ENCODE measurements at regions not wholly inside any gene's neighbourhood (a gene's known extent, or its start where the extent isn't known, plus 50 kb on each side); places are given as distances from the start of the nearest gene placed in this dataset.

DNA sequence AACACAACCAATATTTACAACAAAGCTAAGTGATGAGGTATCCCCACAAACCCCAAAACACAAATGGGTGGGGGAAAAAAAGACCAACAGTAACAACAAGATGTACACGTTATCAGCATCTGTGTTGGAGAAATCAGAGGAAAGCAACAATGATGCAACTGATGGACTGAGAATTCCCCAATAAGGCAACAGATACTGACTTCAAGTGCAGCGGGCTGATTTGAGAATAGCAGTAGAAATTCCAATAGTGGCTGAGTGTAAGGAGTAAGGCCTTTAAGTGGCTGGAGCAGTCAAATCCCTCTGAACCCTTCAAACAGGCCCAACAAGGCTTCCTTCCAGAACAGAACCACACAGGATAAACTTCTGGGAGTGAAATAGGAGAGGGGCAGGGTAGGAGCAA, 97.6 kb downstream of the TM2D1 start:
- no peak for DNase-seq (ENCODE audit: low read depth)

DNA sequence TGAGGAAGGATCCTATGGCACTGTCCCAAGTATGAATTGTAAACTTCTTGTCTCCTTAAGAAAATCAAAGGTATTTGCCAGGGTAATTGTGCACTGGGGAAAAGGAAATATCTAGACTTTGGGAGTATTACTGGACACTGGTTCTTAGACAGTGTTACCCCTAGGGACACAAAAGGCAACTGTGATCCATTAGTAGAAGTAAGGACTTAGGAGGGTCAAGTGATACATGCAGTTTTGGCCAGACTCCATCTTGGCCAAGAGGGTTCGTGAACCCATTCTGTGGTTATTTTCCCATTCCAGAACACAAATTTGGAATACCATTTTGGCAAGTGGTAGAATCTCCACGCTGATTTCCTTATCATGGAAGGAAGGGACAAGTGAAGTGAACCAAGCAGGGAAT, 98.1 kb downstream of the TM2D1 start:
- DNase-seq (ENCODE audit: low read depth), result no peak

DNA sequence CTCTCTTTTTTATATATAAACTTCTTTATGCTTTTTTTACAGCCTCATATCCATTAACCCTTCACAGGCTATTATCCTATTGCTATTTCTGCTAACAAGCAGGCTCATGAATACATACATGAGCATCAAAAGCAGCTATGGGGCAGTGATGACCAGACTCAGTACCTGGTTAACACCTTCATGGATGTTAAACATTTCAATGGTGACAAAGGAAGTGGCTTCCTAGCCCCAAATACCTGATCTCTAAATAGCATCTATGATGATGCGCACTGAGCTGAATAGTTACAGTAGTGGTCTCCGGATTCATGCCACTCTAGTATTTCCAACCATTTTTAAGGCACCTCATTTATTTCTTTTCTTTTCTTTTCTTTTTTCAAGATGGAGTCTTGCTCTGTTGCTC, 101.1 kb downstream of the TM2D1 start:
- no peak for DNase-seq (ENCODE audit: low read depth)

DNA sequence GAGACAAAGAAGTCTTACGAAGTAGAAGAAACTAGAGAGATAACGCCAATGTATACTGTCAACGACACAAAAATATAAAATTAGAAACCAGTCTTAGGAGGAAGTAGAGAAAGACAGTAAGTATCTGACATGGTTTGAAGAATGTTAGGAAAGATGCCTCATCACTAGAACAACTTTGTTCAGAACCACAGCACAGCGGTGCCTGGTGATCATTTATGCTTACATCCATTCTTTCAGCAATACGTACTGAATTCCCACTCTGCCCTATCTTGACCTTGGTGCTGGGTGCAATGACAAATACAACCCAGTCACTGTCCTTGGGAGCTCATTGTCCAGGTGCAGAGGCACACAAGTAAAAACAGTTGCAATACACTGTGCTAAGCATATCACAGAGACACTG, 104.4 kb downstream of the TM2D1 start:
- DNase-seq (ENCODE audit: low read depth), result no peak

DNA sequence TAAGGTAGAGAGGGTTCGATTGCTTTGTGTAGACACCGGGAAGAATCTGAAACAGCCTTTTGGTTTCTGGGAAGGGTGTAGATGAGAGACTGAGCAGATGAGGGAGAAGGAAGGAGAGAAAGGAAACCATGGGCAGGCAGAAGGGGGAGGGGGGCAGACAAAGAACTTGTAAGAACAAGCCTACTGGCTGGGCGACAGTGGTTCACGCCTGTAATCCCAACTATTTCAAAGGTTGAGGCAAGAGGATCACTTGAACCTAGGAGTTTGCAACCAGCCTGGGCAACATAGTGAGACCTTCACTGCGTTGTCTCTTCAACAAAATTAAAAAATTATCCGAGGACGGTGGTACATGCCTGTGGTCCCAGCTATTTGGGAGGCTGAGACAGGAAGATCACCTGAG, 106.2 kb downstream of the TM2D1 start:
- DNase-seq (ENCODE audit: low read depth), result no peak

DNA sequence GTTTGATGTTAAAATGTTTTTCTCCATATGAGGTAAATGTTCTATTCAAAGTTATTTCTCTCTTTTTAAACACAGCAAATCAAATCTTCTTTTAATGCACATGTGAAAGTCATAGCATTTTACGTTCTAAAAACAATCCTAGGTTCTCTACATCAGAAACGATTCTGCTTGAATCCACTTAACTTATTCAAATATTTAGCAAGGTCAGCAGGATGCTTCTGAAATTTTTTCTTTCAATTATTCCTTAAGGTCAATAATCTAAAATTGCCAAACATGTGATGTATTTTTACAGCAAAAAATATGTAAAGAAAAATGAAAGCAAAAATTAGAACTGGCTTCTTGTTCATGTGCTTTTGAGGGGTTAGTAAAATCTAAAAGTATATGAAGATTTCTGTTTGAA, 106.7 kb downstream of the TM2D1 start:
- DNase-seq (ENCODE audit: low read depth), result no peak

DNA sequence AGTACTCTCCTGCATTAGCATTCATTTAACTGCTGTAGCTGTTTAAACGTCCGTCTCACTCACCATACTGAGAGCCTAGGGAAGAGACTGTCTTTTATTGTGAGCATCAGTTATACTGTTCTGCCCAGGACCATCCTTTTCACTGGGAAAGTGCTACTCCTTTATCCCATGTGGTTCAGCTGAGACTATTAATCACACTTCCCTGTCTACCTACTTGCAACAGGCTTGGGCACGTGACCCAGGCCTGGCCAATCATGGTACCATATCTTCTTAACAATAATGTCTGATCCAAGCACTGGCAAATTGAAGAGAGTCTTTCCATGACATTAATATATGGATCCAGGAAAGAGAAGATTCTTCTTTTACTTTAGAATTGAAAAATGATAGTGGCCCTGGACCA, 108.1 kb downstream of the TM2D1 start:
- DNase-seq (ENCODE audit: low read depth), result no peak

DNA sequence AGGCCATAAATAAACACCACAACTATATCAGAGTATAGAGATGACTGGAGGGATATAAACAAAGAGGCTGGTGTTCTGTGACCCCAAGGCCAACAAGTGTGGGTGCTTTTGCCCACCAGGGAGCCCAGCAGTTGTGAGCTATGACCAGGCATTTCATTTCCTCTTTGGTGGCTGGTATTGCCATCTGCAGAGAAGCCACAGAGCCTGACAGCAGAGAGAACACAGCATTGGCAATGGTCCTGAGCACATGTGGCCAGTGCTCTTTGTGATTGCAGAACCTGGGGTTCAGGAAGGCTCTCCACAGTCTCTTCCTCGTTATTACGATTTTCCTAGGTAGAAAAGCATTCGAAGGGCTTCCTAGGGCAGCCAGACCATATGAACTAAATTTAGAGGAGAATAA, 112.3 kb downstream of the TM2D1 start:
- no peak for DNase-seq (ENCODE audit: low read depth)

DNA sequence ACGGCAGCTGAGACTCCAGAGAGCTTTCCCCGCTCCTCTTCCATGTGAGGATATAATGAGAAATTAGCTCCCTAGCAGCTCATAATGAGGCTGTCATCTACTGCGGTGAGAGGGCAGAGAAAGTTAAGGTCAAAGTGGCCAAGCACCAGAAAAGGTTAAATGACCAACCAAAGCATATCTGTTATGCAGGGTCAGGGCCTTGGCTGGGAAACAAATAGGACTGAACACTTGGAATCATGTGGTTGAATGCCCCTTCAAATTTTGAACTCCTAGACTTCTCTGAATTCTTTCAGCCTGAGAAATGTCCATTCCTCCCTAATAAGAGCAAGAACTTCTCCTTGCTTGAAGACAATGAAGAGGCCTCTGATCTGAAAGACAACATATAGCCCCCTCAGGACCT, 115.9 kb downstream of the TM2D1 start:
- DNase-seq (ENCODE audit: low read depth), result no peak

DNA sequence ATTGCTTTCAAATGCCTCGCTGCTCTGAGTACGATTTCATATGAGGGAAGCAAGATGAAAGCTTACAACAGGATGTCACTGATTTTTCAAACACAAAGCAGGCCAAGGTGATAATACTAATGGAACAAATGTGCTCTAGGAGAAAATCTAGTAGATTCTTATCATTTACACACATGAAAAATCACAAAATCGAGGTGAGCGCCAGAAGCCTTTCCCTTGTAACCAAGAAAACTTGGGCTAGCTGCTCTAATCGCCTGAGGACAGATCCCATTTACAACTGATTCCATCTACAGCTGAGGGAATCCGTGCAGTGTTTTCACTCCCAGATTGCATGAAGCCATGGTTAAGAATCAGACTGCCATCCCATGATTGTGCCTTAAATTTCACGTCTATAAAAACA, 117.5 kb downstream of the TM2D1 start:
- no peak for DNase-seq (ENCODE audit: low read depth)

DNA sequence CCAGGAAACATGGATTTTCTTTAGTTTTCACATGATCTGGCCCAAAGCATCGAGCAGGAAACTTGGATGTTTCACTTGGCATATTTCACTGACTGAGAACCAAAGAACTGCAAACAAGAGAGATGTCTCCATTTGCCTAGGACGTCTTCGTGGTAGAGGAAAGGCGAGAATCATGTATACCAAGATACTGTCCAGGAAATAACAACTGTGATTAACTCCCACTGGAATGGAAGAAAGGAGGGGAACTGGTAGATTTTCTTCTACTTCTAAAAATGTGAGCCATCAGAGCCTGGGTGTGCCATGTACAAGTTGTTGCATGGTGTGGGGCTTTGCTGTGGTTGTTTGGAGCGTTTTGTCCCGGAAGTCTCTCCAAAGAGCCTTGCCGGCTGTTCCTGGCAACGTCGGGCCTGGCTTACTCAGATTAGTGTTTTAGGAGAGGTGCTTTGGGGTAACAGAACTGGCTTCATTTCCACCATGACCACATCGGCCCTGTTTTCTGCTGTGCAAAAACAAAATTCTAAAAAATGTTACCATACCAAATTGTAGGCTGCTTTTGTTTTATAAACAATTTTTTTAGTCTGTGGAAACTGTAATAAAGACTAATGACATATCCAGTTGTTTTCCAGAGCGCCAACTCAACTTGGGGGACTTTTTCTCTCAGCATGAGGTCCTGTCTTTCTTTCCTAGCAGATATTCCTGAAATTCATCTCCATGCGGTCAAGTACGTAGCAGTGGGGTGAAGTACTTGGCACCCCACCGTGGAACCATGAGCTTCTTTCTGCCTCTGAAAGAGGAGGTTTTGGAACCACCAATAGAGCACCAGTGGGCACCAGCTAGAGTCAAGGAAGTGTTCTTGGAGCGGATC, 118.3 kb downstream of the TM2D1 start:
- DNase-seq (ENCODE audit: low read depth), result no peak

DNA sequence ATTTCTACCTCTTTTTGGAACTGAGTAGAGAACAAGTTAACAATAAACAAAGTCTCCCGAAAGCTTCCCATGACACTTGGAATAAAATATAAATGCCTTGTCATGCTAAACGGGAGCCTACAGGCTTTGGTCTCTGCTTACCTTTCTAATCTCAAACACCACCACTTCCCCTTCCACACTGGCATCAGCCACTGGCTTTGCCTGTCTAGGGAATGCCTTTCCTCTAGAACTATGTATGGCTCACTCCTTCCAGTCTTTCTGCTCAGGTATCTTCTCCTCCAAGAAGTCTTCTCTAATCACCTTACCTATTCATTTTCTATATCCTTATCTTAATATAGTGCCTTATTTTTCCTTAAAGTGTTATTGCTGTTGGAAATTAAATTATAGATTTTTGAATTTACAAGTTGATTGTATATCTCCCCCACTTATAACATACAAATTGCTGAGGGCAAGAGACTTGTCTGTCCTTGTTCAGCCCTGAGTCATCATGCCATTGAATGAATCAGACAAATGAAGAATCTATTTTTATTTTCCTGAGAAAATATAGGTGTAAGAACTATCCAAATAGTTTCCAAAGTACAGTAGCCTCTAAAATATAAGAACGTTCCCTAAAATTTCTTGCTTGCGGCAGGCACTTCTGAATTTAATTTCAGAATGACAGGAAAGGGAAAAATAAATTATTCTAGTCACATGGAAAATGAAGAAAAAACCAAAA, 119.2 kb downstream of the TM2D1 start:
- peak; percentile 6 for DNase-seq (ENCODE audit: low read depth)

DNA sequence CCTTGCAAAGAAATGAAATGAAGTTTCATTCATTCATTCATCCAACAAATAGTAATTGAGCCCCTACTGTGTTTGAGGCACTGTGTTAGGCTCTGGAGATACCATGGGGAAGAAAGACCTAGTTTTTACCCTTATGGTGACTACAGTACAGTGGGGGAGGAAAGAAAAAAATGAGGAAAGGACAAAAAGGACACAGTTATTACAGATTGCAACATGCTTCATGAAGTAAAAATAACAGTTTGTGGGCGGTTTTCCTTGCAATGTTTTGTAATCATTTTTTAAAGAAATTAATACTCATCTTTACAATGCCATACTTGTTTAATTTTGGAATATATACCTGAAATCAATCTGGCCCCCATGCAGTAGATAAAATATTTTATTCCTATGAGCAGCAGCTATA, 120.3 kb downstream of the TM2D1 start:
- no peak for DNase-seq (ENCODE audit: low read depth)

DNA sequence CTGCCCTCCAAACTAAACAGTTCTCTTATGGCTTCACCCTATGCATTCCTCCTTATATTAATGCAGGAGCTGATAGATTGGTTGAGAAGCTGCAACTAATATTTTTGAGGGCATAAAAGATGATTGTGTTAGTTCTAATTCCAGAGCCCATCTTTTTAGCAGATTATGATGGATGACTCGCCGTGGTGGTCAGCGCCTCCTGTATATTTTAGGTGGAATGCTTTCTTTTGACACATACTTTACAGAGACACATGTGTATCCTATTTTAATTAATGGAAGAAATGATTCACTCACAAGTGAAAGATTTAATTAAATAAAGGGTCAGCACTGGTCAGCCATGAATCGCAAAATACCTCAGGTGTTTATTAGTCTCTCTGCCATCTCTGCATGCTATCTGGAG, 120.7 kb downstream of the TM2D1 start:
- no peak for DNase-seq (ENCODE audit: low read depth)

DNA sequence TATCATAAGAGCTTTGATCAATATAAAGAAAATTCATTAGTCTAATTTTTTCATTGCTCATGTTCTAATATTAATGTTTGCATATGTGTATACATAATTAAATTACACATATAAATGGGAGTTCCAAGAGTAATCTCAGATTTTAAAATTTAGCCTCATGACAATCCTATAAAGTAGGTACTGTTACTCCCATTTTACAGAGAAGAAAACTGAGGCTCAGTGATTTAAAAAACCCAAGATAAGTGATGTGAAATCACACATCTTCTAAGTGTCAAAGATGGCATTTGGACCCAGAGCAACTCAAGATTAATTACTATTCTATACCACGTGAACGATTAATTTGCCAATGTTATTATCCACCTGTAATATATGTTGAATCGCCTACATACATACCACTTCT, 122.3 kb downstream of the TM2D1 start:
- no peak for DNase-seq (ENCODE audit: low read depth)

DNA sequence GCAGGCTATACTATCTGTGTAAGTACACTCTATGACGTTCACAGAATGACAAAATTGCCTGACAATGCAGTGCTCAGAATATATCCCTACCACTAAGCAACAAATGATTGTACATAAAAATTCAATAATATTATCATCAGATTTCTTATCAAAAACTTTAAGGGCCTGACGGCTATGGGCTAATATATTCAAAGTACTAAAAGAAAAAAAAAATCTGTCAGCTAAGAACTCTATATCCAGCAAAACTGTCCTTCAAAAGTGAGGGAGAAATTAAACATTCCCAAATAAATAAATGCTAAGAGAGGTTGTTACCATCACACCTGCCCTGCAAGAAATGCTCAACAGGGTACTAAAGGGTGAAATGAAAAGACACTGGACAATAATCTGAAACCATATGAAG, 127.3 kb downstream of the TM2D1 start:
- DNase-seq (ENCODE audit: low read depth), result no peak

DNA sequence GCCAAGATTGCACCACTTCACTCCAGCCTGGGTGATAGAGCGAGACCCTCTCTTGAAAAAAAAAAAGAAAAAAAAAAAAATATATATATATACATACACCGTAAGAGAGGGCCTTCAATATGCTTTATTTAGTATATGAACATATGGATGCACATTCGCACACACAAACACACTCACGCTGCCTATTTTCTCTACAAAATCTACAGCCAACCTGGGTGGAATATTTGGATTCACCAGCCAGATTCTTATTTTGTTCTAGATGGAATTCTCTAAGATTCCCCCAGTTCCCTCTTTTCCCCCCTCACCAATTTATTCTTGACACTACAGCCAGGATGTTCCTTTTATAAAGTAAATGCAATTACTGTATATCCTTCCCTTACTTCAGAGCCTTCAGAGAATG, 131.6 kb downstream of the TM2D1 start:
- no peak for DNase-seq (ENCODE audit: low read depth)

DNA sequence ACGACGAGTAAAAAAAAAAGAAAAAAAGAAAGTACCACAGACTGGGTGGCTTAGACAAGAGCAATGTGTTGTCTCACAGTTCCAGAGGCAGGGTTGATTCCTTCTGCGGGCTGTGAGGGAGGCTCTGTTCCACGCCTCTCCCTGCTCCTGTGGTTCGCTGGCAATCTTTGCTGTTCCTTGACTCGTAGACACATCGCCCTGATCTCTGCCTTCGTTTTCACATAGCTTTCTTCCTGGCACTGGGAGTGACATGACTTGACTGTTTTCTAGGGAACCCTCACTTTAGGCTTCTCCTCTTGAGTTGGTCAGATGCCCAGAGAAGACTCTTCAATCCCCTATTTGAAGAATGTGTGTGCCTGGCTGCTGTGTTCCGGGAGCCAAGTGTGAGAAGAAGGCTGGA, 133.6 kb downstream of the TM2D1 start:
- no peak for DNase-seq (ENCODE audit: low read depth)

DNA sequence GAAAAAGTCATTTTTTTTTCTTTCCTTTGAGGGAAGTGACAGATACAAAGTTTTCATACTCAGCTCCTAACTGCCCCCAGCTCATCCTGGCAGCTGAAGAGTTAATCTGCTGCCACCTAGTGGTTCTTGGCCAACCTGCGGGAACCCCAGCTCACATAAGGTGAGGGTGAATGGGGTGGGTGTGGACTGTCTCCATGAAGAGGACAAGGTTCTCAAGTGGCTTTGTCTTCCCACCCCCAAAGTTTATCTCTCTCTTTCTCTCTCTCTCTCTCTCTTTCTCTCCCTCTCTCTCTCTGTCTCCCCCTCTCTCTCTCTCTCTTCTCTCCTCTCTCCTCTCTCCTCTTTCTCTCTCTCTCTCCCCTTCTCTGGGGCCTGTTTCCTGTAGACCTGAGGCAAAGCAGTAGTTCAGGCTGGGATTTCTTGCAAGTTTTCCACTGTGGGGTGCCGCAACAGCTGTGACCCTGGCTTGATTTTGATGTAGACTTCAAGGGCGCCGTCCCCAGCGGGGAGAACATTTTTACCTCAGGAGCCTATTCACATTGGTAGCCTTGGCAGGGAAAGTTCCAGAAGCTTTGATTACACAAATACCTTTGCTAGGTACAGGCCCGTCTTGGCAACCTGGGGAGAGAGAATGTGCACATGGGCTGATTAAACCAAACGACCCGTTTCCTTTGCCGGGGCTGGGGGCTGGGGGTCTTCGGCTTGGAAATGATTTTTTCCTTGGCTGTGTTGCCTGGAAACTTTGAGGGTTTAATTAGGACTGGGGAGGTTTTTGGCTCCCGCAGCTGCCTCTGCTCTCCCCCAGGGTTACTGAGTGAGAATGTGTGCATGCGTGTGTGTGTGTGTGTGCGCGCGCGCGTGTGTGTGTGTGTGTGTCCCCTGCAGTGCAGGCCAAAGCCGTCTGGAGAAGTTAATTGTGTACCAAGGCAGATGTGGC, 135.9 kb downstream of the TM2D1 start:
- peak; percentile 24 for DNase-seq (ENCODE audit: low read depth)

DNA sequence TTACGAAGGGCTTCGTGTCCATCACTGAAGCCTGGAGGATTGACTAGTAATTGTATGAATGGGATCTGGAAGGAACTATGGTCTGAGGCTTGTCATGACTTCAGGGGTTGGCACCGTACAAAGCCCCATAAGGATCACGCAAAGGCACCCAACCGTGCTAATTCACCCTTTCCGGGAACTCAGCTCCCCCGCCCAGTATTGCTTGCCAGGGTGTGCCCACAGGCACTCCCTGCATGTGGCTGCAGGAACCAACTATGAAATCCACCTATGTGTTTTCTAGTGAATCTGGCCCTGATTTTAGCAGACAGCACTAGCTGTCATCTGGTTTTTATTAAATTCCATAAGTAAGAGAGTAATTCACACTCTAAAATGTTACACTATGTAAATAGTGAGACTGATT, 139.2 kb downstream of the TM2D1 start:
- no peak for DNase-seq (ENCODE audit: low read depth)

DNA sequence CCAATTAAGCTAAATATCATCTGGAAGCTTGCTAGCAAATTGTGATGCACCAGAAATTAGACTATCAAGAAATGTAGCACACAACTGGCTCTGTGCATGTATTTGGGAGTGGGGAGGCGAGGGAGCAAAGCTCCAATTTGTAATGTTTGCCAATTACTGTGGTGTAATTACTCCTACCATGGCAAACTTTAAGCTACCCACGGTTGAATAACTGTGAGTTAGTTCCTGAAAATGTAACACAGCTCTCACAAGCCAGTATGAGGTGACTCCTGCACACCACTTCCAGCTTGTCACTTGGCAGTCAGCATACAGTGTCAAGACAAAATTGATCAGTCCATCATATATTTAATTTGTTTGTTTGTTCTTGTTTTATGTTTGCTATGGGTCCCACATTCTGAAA, 141.2 kb downstream of the TM2D1 start:
- DNase-seq (ENCODE audit: low read depth), result no peak

DNA sequence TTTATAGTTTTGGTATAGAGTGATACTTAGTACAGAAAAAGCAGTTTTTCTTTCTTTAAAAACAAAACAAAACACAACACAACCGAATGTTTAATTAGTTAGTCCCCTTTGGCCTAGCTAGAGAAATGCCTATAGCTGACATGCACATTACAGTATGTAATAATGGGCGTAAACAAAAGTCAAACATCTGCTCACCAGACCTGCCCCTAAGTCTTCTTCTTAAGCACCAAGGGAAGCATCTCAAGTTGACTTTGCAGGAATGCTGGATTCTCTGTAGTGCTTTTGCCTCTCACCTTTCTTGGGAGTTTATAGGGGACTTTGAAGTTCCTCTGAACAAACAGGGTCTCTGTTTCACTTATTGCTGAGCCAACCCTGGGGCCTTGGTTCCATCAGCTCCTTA, 143.7 kb downstream of the TM2D1 start:
- DNase-seq (ENCODE audit: low read depth), result no peak

DNA sequence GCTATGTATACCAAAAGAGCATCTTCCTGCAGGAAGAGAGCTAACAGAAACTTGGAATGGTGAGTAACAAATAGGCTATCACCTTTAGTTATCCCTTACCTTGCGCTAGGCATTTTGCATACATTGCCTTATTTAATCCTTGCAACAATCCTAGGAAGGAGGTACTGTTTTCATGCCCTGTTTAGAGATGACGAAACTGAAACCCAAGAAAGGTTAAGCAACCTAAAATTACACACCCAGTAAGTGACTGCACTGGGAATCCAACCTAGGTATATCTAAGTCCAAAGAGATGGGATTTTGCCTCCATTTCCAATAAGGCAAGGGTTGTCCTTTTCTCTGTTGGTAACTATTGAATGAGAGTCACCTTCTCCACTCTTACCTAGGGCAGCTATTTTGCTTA, 144.5 kb downstream of the TM2D1 start:
- DNase-seq (ENCODE audit: low read depth), result no peak
